HG02981 (cell line): ENCODE measurements at regions not wholly inside any gene's neighbourhood (a gene's known extent, or its start where the extent isn't known, plus 50 kb on each side); places are given as distances from the start of the nearest gene placed in this dataset.

Experiments used
- ATAC-seq: cut with Tn5 transposase; IDR thresholded peaks from one replicate; pipeline ENCODE4 v1.9.1; 2021; ENCODE audit warnings: mild to moderate bottlenecking, moderate library complexity; ENCODE audit not compliant: unreplicated experiment

DNA sequence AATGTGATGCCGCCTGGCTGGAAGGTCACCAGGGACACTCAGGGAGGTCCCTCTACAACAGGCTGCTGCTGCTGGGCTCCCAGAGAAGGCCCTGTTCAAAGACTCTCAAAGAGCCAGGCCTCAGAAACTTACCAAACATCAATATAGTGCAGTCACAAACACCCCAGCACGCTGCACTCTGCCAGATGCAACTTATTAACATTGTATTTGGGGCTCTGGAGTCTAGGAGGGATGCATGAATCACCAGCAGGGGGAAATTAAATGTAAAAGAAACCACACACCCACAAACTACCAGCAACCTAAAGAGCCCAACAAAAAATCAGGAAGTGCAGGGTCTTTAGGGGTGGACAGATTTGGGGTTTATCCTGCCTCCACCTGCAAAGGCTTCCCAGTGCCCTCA lies 74.6 kb upstream of the SPATA12 start:
- ATAC-seq = no peak

DNA sequence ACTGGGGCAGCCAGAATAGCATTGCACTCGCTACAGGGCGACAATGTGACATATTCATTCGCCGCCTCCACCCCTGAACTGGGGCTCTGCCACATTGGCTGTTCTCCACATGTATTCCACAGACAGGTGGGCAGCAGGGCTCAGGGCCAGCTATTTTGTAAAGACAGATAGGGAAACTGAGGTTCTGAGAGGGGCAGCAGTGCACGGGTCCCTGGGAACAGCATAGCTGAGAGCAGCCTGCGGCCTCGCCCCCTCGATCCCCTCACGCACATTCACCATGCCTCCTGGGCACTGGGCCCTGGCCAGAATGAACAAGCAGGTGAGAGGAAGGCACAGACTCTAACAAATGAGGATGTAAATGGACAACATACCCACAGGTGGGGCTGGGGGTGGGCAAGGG lies 75.0 kb upstream of the SPATA12 start:
- no peak for ATAC-seq

DNA sequence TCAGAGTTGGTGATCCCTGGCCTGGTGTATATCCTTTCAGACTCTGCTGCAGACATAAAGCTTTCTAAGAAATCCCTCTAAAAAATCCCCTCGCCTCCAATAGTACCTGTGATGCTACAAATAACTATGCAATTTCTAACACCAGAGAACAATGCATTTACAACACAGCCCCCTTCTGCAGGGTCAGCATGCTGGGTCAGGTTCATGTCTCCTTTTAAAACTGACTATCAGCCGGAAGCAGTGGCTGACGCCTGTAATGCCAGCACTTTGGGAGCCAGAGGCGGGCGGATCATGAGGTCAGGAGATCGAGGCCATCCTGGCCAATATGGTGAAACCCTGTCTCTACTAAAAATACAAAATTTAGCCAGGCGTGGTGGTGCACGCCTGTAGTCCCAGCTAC lies 77.0 kb upstream of the SPATA12 start:
- ATAC-seq = no peak

DNA sequence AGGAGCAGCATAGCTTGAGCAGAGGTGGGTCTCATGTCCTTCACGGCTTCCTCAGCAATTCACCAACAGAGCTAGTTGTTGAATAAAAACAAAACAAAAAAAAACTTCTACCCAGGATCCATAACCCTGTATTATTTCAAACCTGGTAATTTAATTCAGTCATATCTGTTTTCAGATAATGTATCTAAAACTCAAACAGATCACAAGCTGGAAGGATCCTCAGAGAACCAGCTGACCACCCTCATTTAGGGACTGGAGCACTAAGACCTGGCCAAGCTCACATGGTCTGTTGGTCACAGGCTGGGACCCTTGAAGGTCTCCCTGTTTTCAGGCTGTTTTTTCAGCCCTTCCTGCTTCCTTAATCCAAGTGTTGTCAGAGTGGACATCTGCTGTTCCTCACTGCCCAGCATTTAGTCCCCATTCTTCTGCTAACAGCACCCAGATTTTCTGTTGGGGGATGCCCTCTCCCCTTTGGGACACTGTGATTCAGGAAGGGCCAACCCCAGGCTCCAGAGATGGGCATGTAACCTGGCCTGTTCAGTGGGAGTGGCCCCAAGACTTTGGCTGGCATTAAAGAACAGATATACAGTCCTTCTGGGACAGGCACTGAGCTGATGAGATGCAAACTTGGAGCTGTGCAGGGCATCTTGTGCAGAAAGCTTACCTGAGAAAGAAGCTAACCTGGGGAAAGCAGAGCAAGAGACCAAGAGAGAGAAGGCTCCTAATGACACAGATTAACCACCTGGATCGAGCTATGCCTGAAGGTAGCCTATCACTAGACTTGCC lies 78.8 kb upstream of the SPATA12 start:
- no peak for ATAC-seq

DNA sequence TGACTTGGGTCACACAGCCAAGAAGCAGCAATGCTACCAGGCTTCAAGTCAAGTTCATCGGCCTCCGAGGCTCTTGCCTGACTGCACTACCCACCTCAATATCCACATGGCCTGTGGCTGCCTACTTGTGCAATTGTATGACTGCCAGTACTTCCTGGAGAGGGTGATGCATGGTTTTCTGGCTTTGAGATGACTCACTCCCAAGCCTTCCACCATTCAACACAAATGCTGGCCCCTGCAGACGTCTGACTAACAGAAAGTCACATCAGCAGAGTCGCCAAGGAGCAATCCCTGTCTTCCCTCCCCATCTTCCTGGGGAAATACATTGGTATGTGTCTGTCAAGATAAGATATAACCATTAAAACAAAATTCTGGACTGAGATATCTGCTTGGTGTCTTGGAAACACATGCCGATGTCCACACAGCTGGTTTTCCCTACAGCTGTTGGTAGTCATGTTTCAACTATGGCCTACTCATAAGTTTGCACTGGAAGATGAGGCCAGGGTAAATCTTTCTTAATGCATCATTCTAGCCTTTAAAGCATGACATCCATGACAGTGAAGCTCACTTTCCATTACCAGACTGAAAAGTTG lies 79.6 kb upstream of the SPATA12 start:
- no peak for ATAC-seq

DNA sequence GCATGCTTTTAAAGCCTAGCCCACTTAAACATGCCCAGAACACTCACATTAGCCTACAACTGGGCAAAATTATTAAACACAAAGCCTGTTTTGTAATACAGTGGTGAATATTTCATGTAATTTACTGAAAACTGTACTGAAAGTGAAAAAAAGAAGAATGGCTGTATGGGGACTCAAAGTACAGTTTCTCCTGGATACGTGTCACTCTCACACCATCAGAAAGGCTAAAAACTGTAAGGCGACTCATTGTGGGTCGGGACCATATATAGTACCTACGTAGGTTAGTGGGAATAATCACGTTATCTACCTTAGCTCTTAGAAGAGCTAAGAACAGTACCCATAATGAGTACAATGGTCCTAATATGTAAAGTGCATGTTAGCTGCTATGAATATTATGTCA lies 80.2 kb upstream of the SPATA12 start:
- no peak for ATAC-seq

DNA sequence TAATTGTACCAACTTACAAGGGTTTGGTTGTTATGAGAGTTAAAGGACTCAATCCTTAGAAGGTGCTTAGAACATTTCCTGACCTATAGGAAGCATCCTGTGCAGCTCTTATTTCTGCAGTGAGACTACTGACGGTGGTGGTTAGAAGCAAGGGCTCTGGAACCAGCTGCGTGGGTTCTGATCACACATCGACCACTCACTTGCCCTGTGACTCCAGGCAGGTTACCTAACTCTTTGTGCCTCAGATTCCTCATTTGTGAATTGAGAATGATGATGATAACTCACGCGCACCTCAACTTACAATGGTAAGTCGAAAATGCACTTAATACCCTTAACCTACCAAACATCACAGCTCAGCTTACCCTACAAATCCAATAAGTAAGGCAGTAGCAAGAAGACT lies 80.7 kb upstream of the SPATA12 start:
- ATAC-seq = no peak

DNA sequence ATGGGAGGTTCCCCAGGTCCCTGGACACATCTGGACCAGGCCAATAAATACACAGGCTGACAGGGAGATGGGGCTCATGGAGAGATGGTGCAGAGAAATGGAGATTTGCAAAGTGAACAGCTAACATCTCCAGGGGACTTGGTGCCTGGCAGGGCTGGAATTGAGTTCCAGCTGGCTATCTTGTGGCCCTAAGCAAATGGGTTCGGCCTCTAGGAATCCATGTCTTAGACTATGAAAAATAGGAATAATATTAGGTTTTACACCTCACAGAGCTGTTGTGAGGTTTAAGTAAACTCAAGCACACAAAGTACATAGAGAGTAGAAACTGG lies 82.9 kb upstream of the SPATA12 start:
- no peak for ATAC-seq

DNA sequence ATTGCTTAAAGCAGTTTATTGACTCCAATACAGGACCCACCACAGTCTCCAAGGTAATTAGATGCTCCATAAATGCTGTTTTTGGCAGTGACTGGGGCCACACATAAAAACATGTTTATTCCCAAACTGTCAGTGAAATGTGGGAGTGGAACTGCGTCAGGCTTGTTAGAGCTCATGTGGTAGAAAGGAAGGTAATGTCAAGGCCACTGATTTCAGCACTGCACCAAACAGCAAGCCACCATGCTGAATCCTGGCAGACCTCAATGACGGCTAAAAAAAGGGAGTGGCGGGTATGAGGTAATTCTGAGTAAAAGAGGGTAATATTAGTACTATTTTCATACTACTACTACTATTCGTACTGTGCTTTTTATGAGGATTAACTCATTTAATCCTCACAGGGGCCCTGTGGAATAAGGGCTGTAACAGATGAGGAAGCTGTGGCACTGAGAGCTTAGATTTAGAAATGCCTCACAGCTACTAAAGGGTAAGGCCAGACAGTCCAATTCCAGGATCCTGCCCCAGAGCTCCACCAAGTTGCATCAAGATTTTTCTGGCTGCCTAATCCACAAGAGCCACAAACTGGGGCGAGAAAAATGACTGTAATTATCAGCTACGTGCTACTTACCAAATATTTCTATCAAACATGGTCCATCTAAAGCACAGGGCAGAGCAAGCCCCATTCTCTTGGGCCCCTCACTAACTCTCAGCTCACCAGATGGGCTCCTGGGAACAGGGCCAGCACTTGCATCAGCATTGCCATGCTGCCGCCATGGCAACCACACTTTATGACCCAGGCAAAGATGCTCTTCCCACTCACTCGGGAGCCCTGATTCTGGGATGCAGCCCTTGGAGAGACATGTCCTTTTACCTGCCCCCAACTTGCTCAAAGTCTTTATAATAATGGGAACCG lies 83.6 kb upstream of the SPATA12 start:
- no peak for ATAC-seq

DNA sequence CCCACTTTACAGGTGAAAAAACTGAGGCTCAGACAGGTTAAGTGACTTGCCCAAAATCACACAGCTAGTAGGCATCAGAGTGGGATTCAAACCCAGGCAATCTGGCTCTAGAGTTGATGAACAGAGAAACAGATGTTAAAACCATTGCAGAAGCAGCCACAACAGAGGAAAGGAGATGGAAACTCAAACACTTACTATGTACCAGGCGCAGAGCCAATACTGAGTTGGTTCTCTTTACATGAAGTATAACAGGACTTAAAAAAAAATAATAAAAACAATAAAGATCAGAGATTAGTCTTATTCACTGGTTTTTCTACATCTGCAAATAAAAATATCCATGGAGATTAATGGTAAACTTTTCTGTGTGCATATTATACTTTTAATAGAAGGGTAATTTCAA lies 84.9 kb upstream of the SPATA12 start:
- ATAC-seq = no peak

DNA sequence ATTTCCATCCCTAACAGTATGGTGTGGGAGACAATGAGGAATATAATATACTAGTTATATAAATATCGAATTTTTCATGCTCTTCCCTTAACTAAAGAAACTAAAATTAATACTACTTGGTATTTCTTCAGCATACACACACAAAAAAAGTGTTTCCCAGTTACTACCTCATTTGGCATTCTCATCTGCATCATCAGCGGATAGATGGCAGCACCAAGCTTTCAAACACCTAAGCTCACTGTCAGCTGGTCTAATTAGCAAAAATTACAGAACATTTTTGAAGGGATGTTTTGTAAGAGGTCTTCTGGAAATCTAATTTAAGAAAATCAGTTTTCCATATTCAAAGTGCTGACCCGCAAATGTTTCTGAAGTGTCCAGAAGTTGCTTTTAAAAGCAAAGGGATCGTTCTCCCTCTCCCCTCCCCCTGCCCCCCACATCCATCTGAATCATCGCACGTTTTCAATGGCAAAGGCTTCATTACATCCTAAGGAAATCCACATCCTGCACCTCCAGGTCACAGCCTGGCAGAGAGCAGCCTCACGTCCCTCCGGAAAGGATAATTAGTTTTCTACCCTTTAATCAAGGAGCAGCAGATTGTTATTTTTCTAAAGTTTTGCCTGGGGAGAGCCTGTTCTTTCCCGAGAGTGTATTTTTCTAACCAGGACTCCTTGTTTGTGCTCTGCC lies 86.1 kb upstream of the SPATA12 start:
- ATAC-seq = no peak

DNA sequence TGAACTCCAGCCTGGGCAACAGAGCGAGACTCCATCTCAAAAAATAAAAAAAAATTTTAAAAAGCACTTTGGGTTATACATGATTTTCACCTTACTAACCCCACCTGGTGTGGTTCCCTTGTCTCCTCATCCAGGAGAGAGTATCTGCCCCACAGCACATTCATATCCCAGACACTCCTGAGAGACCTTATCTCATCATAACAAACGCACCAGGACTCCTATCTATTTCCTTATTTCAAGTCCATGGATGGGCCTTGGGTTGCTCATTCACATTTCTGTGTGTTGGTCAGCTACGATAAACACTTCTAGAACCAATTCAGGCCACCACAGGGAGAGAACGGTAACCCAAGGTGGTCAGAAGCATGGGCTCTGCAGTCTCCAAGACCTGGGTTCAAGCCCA lies 88.6 kb upstream of the SPATA12 start:
- ATAC-seq = no peak

DNA sequence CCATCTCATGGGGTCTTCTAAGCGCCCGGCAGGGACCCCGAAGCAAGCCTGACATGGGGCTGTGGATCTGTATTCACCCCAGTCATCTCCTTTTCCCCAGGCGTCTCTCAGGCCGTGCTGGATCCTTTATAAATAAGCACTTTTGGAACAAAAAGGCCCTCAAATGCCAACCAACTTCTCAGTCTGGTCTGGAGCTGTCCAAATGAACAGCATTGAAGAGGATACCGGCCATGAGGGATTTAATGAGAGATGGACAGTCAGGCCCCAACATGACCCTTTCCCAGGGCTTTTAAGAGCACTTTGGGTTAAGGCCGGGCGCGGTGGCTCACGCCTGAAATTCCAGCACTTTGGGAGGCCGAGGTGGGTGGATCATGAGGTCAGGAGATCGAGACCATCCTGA lies 89.2 kb upstream of the SPATA12 start:
- no peak for ATAC-seq

DNA sequence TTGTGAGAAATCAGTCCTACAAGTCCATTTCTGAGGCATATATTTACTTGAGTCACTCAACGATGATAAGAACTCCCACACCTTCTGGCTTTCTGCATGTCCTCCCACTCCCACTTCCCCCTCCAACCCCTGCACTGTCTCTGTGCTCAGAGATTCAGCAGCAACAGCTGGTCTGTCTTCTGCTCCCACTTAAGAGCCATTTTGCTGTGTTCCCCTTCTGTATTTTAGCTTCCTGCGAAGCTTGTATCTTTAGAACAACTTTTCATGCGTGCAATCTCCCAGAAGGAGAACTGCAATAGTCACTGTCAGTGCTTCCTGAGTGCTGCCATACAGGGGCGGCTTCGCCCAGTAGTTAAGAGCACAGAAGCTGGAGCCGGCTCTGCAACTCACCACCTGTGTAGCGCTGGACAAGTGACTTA lies 90.0 kb upstream of the SPATA12 start:
- no peak for ATAC-seq

DNA sequence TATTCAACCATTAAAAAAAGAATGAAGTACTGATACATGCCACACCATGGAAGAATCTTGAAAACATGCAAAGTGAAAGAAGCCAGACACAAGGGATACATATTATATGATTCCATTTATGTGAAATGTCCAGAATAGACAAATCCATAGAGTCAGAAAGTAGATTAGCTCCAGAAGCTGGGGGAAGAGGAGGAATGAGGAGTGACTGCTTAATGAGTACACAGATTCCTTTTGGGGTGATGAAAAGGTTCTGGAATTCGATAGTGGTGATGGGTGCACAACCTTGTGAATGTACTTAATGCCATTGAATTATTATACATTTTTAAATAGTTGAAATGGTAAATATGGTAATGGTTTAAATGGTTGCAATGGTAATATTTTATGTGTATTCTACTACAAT lies 90.6 kb upstream of the SPATA12 start:
- ATAC-seq = no peak

DNA sequence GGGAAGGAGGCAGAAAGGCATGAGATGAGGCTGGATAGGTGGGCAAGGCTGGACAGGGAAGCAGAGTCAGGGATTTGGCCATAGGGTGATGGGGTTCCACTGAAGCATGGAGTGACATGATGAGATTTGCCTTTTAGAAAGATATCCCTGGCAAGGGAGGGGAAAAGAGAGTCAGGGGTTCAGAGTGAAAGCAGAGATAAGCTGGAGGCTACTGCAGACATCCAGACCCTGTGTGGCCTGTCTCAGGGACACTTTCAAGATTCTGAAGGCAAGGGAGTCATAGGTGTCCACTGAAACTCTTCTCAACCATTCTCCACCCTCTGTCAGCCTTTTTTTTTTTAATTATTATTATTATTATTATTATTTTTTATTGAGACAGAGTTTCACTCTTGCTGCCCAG lies 94.0 kb upstream of the SPATA12 start:
- no peak for ATAC-seq

DNA sequence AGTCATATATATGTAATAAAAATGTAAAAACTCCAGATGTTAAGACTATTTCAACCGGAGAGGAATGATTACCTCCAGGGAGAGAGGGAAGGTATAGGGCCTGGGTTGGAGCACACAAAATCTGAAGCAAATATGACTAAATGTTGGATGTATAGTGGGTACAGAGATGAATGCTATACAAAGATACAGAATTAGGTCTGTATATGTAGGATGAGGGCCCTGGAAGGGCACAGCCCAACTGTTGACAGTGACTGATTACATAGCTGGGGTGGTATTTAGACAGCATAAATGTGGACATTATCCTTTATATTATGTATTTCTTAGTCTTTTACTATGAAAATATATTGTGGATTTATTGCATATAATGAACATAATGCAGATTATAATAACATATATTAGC lies 94.4 kb upstream of the SPATA12 start:
- ATAC-seq = no peak

DNA sequence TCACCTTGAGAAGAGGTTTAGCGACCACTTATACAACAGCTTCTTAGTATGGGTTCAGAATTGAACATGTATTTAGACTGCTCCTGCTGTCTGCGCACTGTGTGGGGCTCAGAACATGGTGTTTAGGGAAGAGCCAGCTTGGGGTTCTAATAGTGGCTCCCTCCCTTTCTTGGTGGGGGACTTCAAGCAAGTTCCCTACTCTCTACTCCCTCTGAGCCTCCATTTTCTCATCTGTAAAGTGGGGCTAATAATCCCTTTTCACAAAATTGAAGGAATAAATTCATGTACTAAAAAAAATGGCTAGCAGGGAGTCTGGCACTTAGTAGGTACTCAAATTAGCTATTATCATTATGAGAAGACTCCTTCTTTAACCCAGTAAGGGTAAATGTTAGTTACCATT lies 97.5 kb upstream of the SPATA12 start:
- no peak for ATAC-seq

DNA sequence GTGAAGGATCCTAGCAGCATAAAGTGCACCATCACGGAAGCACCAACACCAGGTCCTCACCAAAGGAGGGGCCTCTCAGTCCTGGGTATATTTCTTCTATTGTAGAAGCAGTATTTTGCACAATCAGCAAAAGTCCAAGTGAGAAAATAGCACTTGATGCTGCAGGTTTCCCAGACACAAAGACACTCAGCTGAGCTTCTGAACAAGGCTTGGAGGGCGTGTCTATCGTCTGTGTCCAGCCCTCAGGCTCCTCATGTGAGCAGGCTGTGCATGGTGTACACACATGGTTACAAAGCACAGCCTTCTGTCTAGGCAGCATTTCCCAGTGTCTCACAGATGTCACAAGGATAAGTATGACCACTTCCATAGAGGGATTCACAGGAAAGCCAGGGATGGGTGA lies 98.3 kb upstream of the SPATA12 start:
- no peak for ATAC-seq

DNA sequence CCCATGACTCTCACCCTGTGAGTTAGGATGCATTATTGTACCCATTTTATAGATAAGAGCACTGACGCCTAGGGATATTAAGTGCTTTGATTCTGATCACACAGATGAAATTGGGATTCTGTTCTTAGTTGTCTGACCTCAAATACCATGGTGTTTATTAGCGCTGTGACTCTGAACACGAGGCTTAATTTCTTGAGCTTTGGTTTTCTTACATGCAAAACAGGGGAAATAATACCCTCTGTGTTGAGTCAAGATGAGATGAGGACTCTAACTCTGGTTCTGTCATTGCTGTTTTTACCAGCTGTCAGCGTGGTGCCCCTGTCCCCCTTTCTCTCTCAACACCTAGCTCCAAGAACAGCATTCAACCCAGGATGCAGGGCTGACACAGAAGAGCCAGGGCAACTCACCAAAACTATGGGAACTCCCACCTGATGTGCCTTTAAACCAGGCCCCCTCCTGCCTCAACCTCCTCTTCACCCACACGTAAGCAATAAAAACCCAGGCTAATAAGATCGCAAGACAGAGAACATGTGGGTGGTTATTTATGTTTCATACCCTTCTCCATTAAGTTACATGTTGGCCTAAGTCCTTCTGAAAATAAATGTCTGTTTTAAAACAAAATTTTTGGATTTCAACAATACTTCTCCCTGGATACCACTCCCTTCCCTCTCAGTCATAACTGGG lies 100.1 kb upstream of the SPATA12 start:
- no peak for ATAC-seq

DNA sequence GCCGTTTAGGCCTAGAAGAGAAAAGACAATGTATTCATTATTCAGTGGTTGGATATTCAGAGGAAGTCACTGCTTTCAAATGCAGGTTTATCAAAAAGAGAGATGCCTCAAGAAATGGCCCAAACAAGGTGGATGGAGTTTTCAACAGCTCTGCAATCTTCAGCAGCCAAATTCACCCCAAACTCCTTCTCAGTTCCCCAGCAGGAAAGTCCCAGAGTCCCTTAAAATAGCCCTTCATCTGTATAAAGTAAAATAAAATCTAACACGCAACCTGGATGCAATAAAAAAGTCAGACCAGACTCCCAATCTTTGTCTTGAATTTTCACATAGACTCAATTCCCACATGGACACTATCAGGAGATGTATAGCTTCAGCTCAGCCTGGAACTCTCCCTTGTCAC lies 101.6 kb upstream of the SPATA12 start:
- ATAC-seq = no peak
